ENCODE measurements at regions not wholly inside any gene's neighbourhood (a gene's known extent, or its start where the extent isn't known, plus 50 kb on each side); places are given as distances from the start of the nearest gene placed in this dataset.
"Not testable (repeated sequence)": the region's sequence is repeated elsewhere in the genome, so short reads cannot be mapped to it uniquely, and the experiment has no call there.

GRCh38 chr10:29386342-29386999 lies 97.6 kb downstream of the LYZL1 start:
- ChIA-PET CTCF (interaction anchor here (1.1 kb wide), 1 partner anchor 11 kb away, joined by 3 read pairs; no protein-coding TSS in a partner anchor), POLR2A (no interaction called here)
- DNase-seq: peak; percentile 17
- H3K27ac Mint-ChIP-seq: no peak overlapping the region
- peaks cover 7% of the 10 kb centered on the region for H3K27me3 Mint-ChIP-seq
- no peaks in the 10 kb centered on the region for H3K36me3 Mint-ChIP-seq (ENCODE audit: low read depth)
- no peak overlapping the region for H3K4me3 Mint-ChIP-seq
- peaks cover 5% of the 10 kb centered on the region for H3K4me1 Mint-ChIP-seq
- no peaks in the 10 kb centered on the region for H3K9me3 Mint-ChIP-seq

DNA sequence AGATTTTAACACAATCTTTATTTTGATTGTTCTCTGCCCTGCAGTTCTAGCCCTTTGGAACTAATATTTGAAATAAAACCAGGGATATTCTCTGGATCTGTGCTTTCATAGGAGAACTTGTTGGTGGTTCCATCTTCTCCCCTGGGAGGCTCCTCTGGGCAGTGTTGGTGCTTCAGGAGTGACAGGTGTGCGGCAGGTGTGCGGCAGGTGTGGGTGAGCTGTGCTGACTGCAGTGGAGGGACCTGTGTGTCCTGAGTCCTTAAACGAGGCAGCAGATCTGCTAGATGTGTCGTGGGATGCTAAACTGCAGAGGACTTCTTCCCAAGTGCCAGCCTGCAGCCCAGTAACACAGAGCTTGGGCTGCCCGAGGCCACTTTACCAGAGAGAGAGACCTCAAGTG lies 98.4 kb downstream of the LYZL1 start:
- ChIA-PET CTCF (no interaction called here), POLR2A (no interaction called here)
- no peak overlapping the region for H3K27ac Mint-ChIP-seq
- H3K9me3 Mint-ChIP-seq: no peaks in the 10 kb centered on the region
- DNase-seq: no peak
- H3K36me3 Mint-ChIP-seq (ENCODE audit: low read depth): no peaks in the 10 kb centered on the region
- H3K27me3 Mint-ChIP-seq: peaks cover 7% of the 10 kb centered on the region
- H3K4me1 Mint-ChIP-seq: peaks cover 5% of the 10 kb centered on the region
- no peak overlapping the region for H3K4me3 Mint-ChIP-seq

DNA sequence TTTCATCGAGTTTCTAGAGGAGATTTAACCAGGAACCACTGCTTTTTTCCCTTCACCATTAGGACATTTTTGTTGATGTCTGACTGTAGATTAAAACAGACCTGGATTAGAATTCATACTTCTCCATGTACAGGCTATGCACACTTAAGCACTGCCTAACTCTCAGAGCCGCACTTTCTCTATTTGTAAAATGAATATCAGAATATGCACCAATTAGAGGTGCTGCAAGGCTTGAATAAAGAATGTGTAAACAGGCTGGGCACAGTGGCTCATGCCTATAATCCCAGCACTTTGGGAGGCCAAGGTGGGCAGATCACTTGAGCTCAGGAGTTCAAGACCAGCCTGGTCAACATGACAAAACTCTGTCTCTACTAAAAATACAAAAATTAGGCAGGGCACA lies 99.2 kb downstream of the LYZL1 start:
- H3K4me1 Mint-ChIP-seq; H3K27ac Mint-ChIP-seq; DNase-seq; H3K4me3 Mint-ChIP-seq; POLR2A ChIA-PET; H3K9me3 Mint-ChIP-seq; H3K36me3 Mint-ChIP-seq (ENCODE audit: low read depth): not testable (repeated sequence)
- peaks cover 10% of the 10 kb centered on the region for H3K27me3 Mint-ChIP-seq
- CTCF ChIA-PET: interaction anchor here (0.7 kb wide), 1 partner anchor 863 kb away, joined by 9 read pairs; no protein-coding TSS in a partner anchor

DNA sequence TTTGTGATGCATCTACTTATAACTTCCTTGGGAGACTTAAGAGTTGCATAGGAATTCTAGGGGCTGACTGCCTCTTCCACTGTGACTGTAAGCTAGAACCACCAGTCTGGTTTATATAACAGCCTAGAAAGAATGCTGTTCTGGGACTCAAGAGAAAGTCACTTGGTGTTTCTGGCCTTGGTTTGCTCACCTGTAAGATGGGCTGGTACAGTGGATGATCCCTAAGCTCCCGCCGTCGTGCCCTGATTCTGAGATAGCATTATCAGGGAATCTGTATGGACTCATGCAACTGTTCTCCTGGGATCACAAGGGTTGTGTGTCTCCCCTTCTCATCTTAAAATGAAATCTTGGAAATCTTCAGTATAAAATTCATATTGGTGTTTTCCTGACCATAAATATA lies 100.6 kb downstream of the LYZL1 start:
- Mint-ChIP-seq H3K27me3 (peaks cover 8% of the 10 kb centered on the region), H3K36me3 (ENCODE audit: low read depth) (no peaks in the 10 kb centered on the region), H3K4me1 (no peaks in the 10 kb centered on the region), H3K9me3 (no peaks in the 10 kb centered on the region), H3K4me3 (no peak overlapping the region), H3K27ac (no peak overlapping the region)
- no peak for DNase-seq
- CTCF ChIA-PET: interaction anchor here (1.2 kb wide), 1 partner anchor 20 kb away, joined by 3 read pairs; no protein-coding TSS in a partner anchor
- POLR2A ChIA-PET: no interaction called here

GRCh38 chr10:29389935-29390334 lies 101.1 kb downstream of the LYZL1 start:
- H3K9me3 Mint-ChIP-seq: no peaks in the 10 kb centered on the region
- no peak for DNase-seq
- ChIA-PET CTCF (interaction anchor here (1.2 kb wide), 1 partner anchor 19 kb away, joined by 3 read pairs; no protein-coding TSS in a partner anchor), POLR2A (no interaction called here)
- no peak overlapping the region for H3K4me3 Mint-ChIP-seq
- peaks cover 7% of the 10 kb centered on the region for H3K27me3 Mint-ChIP-seq
- H3K36me3 Mint-ChIP-seq (ENCODE audit: low read depth): no peaks in the 10 kb centered on the region
- no peaks in the 10 kb centered on the region for H3K4me1 Mint-ChIP-seq
- no peak overlapping the region for H3K27ac Mint-ChIP-seq

DNA sequence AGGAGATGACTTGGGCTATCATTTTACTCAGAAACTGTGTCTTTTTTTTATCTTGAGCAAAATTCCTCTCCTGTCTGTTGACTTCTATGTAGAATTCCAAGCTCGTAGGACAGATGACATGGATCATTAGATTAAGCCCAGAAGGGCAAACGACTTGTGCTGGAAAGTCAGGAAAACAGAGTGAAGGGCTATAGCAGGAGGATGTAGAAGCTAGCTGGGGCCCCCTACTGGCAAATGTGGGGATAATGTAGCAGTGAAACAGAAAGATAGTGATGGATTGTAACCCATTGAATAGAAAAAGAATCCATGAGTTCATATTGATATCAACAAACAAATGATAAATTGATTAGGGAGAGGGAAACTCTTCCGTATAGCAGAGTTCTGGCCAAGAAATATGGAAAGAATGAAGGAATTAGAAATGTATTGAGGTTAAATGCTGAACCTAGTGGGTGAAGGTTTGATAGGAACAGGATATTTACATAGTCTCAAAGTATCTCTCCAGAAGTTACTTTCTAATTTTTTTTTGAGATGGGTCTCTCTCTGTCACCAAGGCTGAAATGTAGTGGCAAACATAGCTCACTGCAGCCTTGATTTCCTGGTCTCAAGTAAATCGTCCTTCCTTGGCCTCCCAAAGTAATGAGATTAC lies 103.6 kb downstream of the LYZL1 start:
- ChIA-PET POLR2A (no interaction called here), CTCF (no interaction called here)
- Mint-ChIP-seq H3K4me1 (no peaks in the 10 kb centered on the region), H3K36me3 (ENCODE audit: low read depth) (no peaks in the 10 kb centered on the region), H3K9me3 (no peaks in the 10 kb centered on the region), H3K27ac (no peak overlapping the region), H3K4me3 (no peak overlapping the region), H3K27me3 (peaks cover 5% of the 10 kb centered on the region)
- DNase-seq: peak; percentile 40

DNA sequence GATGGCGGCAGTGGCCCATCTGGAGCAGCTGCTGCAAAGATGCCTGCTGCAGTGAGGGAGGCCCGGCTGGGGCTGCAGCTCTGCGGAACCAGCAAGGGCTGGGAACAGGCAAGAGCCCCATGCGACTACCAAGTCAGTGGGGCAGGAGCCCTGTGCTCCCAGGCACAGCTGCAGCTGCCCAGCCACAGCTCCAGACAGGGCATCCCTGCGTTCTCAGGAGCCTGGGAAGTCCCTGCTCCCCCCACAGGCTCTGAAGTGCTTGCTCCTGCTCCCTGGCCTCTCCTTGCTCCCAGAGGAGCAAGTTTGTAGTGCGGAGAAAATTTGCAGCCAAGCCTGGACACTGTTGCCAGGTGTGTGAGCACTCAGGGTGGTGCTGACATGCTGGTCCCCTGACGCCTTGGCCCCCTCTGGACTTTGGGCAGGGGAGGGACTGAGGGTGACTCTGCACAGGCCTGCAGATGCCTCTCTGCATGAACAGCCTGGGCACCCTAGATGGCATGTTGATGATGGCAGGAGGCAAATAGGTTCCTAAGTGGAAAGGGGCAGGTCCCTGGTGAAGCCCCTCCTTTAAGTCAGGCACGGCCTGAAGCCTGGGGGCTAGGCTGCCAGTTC lies 105.6 kb downstream of the LYZL1 start:
- CTCF ChIA-PET: interaction anchor here (1.5 kb wide), 1 partner anchor 102 kb away, joined by 3 read pairs; no protein-coding TSS in a partner anchor

DNA sequence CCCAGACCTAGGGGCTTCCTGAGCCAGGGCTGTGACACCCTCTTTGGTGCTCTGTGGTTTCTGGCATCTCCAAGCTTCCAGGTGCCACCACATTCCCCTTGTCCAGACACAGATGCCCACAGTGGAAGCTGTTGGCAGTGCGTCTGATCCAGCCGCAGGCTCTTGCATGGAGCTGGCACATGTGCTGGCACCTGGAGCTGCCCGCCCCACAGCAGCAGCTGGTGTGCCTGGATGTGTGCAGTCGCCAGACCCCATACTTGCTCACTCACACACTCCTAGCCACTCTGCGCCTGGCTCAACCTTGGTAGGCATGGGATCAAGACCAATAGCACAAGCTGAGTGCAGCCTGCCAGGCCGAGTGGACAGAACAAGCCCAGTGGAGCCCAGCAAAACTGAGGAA lies 106.5 kb downstream of the LYZL1 start:
- no peak for DNase-seq
- Mint-ChIP-seq H3K27ac (no peak overlapping the region), H3K36me3 (ENCODE audit: low read depth) (no peaks in the 10 kb centered on the region), H3K4me3 (no peak overlapping the region), H3K9me3 (no peaks in the 10 kb centered on the region), H3K4me1 (no peaks in the 10 kb centered on the region), H3K27me3 (peaks cover 4% of the 10 kb centered on the region)
- ChIA-PET CTCF (no interaction called here), POLR2A (no interaction called here)

More for the DNA sequence above, 105.6 kb downstream of the LYZL1 start:
- no peaks in the 10 kb centered on the region for H3K36me3 Mint-ChIP-seq (ENCODE audit: low read depth)
- H3K27ac Mint-ChIP-seq: no peak overlapping the region
- no peak for DNase-seq
- H3K4me3 Mint-ChIP-seq: no peak overlapping the region
- no peaks in the 10 kb centered on the region for H3K9me3 Mint-ChIP-seq
- peaks cover 5% of the 10 kb centered on the region for H3K27me3 Mint-ChIP-seq
- POLR2A ChIA-PET: no interaction called here
- H3K4me1 Mint-ChIP-seq: no peaks in the 10 kb centered on the region

DNA sequence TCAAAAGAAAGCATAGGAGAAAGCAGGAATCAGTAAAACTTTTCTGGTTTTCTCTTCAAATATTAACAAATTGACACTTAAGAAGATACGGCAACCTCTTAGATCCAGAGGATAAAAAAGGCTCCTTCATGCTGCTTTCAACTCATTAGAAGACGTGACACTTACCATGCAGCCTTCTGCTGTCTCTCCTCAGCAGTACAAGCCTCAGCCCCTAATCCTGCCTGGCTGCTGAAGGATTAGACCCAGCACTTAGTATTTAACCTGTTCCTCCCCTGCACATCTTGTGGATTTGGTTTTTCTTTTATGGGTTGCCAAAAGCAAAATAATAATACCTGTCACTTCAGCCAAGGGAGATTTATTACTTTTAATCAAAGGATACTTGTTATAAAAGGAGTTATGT lies 108.4 kb downstream of the LYZL1 start:
- Mint-ChIP-seq H3K4me1 (no peaks in the 10 kb centered on the region), H3K9me3 (peaks cover 4% of the 10 kb centered on the region), H3K4me3 (no peak overlapping the region), H3K36me3 (ENCODE audit: low read depth) (no peaks in the 10 kb centered on the region), H3K27ac (no peak overlapping the region), H3K27me3 (peaks cover 10% of the 10 kb centered on the region)
- DNase-seq: no peak
- ChIA-PET POLR2A (no interaction called here), CTCF (no interaction called here)

DNA sequence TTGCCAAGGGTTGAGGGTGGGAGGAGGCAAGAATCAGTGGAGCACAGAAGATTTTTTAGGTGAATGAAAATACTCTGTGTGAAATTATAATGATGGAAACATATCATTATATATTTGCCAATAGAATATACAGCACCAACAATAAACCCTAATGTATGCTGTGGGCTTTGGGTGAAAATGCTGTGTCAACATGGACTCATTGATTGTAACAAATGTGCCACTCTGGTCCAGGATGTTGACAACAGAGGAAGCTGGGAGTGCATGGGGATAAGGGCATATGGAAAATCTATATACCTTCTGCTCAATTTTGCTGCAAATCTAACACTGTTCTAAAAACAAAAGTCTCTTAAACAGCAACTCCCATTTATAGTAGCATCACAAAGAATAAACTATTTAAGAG lies 114.3 kb downstream of the LYZL1 start:
- Mint-ChIP-seq H3K27me3 (peaks cover 6% of the 10 kb centered on the region), H3K27ac (no peak overlapping the region), H3K36me3 (ENCODE audit: low read depth) (no peaks in the 10 kb centered on the region), H3K4me3 (no peak overlapping the region), H3K9me3 (peaks cover 13% of the 10 kb centered on the region), H3K4me1 (no peaks in the 10 kb centered on the region)
- ChIA-PET POLR2A (no interaction called here), CTCF (no interaction called here)
- no peak for DNase-seq

GRCh38 chr10:29407280-29407858 lies 118.5 kb downstream of the LYZL1 start:
- ChIA-PET CTCF (interaction anchor here (0.9 kb wide), 1 partner anchor 10 kb away, joined by 5 read pairs; no protein-coding TSS in a partner anchor), POLR2A (no interaction called here)
- no peaks in the 10 kb centered on the region for H3K27me3 Mint-ChIP-seq
- H3K4me1 Mint-ChIP-seq: peaks cover 23% of the 10 kb centered on the region
- peaks cover 1% of the 10 kb centered on the region for H3K36me3 Mint-ChIP-seq (ENCODE audit: low read depth)
- no peak overlapping the region for H3K4me3 Mint-ChIP-seq
- H3K27ac Mint-ChIP-seq: no peak overlapping the region
- peaks cover 9% of the 10 kb centered on the region for H3K9me3 Mint-ChIP-seq
- no peak for DNase-seq

Measured in activated CD4-positive, alpha-beta T cell treated with anti-CD3 and anti-CD28 coated beads, Interleukin-2, amount 10 ng/mL, durations not matched to agents 7 days and 5 days (primary cell).